Stomach (tissue), 8 donors: ENCODE measurements at regions not wholly inside any gene's neighbourhood (a gene's known extent, or its start where the extent isn't known, plus 50 kb on each side); places are given as distances from the start of the nearest gene placed in this dataset.

Experiments
- DNase-seq, 2 donors: peaks; one replicate each; pipeline versions ENCODE4 v3.0.0 to v3.0.0-alpha.2; 2013 to 2019
- H3K27ac ChIP-seq, 5 donors: fragments of 200-600 bp in 4 of 5; sonication (generic) in 4 of 5; one replicate each; pipeline ENCODE4 v1.5.1; 2013 to 2019; ENCODE audit warnings: mild to moderate bottlenecking in 1 of 5, moderate library complexity in 1 of 5
- H3K27me3 ChIP-seq, 3 donors: fragments of 200-600 bp; sonication (generic); one replicate each; pipeline ENCODE4 v1.5.1; 2017 to 2019; ENCODE audit warnings: mixed run types in 1 of 3
- H3K36me3 ChIP-seq, 4 donors: fragments of 200-600 bp; sonication (generic); 1 replicate in 3 of 4; 2 replicates in 1 of 4; pipeline ENCODE4 v1.5.1; 2016 to 2019
- H3K4me1 ChIP-seq, 4 donors: fragments of 200-600 bp; sonication (generic); one replicate each; pipeline ENCODE4 v1.5.1; 2016 to 2019
- H3K4me3 ChIP-seq, 4 donors: fragments of 200-600 bp; sonication (generic) in 3 of 4; one replicate each; pipeline ENCODE4 v1.5.1; 2016 to 2019; ENCODE audit warnings: mild to moderate bottlenecking in 1 of 4
- H3K9me3 ChIP-seq, 4 donors: fragments of 200-600 bp; sonication (generic); one replicate each; pipeline ENCODE4 v1.5.1; 2016 to 2019
- CTCF ChIP-seq, 7 experiments: fragments of 450-650 bp in 4 of 7; fragments of 200-600 bp in 3 of 7; sonication (generic) in 3 of 7; IDR thresholded peaks; one replicate each; pipeline ENCODE4 v1.5.1; 2016 to 2019; ENCODE audit warnings: antibody characterized with exemption in 7 of 7, control low read depth in 2 of 7, mild to moderate bottlenecking in 1 of 7
- EP300 ChIP-seq: sonication (generic); formaldehyde crosslinking; IDR thresholded peaks from one replicate; pipeline ENCODE4 v1.6.1; 2017; ENCODE audit warnings: antibody characterized with exemption
- POLR2A ChIP-seq, 4 donors: fragments of 450-650 bp; IDR thresholded peaks; one replicate each; pipeline ENCODE4 v1.6.1; 2016; ENCODE audit warnings: antibody characterized with exemption in 4 of 4, control low read depth in 2 of 4, mild to moderate bottlenecking in 1 of 4, moderate library complexity in 1 of 4
- POLR2AphosphoS5 ChIP-seq, 3 donors: sonication (generic); formaldehyde crosslinking; IDR thresholded peaks; one replicate each; pipeline ENCODE4 v1.6.1; 2016; ENCODE audit warnings: antibody characterized with exemption in 3 of 3
- WGBS, 5 donors: extraction: QIAGEN DNeasy Blood & Tissue Kit in 3 of 5; methylation state at CpG; one replicate each; pipeline versions ENCODE4 v1.1.5 to v1.1.7; 2013 to 2018; 5-methylcytosine and 5-hydroxymethylcytosine counted together
- intact Hi-C: fragments of 100-400 bp; cut with DNase I; formaldehyde crosslinking; loops from one replicate; pipeline ENCODE4 v1.15.1; 2023; ENCODE audit warnings: low total_unique reads
- donor health status: healthy with polysubstance abuse.
- donor health status: Bipolar disorder and iron deficiency.
- donor health status: healthy.

DNA sequence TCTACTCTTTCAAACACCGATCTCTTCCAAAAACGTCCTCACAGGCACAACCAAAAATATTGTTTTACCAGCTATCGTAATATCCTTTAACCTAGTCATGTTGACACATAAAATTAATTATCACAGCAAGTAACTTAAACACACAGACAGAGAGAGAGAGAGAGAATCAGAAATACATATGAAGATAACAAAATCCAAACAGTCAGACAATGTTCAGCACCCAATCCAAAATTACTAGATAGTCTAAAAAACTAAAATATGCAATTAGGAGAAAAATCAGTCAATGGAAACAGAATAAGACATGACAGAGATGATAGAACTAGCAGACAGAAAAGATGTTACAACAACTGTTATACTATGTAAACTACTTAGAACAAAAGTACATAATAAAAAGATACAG is 537.7 kb downstream of the LMO4 start:
- no peak for TF ChIP-seq EP300
- no peak for TF ChIP-seq POLR2A (IDR thresholded peaks at IDR 0.05)
- no peak for TF ChIP-seq POLR2AphosphoS5 (IDR thresholded peaks at IDR 0.05)
- TF ChIP-seq CTCF (IDR thresholded peaks at IDR 0.05) = no peak
- no peak for DNase-seq
- Histone ChIP-seq H3K27me3 (no peaks in the 10 kb centered on the region), H3K9me3 (peaks cover 0 to 3% (median 0%) of the 10 kb centered on the region in 4 donors), H3K36me3 (no peaks in the 10 kb centered on the region), H3K27ac (no peak overlapping the region), H3K4me1 (no peaks in the 10 kb centered on the region), H3K4me3 (no peak overlapping the region)
- intact Hi-C loops = no loop called here
- 89 to 94% (median 91%) methylated on average over 3 of the region's 3 CpGs for WGBS, 5 donors

- Histone ChIP-seq H3K9me3 (peaks cover 0 to 3% (median 0%) of the 10 kb centered on the region in 4 donors), H3K4me3 (no peak overlapping the region), H3K36me3 (no peaks in the 10 kb centered on the region), H3K27ac (no peak overlapping the region), H3K27me3 (no peaks in the 10 kb centered on the region), H3K4me1 (no peaks in the 10 kb centered on the region)
- WGBS, 5 donors = 38 to 70% (median 42%) methylated on average over 1 of the region's 1 CpG
- no peak for TF ChIP-seq POLR2AphosphoS5 (IDR thresholded peaks at IDR 0.05)
- no peak for TF ChIP-seq CTCF (IDR thresholded peaks at IDR 0.05)
- TF ChIP-seq POLR2A (IDR thresholded peaks at IDR 0.05) = no peak
- TF ChIP-seq EP300 = no peak
- intact Hi-C loops = no loop called here
- DNase-seq = no peak
Observed at GRCh38 chr1:87867626-87868025, 538.9 kb downstream of the LMO4 start.

DNA sequence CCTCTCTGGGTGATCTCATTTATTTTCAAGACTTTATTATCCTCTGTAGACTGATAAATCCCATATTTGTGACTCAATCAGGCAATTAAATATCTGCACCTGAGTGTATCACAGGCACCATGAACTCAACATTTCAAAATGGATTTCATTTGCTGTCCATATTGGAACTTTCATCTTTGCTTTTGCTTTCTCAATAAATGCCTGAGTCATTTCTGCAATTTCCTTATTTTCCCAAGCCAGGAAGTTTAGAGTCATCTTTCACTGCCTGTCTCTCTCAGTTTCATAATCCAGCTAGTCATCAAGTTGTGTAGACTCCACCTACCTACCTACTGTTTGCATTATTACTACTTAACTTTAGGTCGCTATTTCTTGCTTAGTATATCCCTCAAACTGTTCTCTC is 540.9 kb downstream of the LMO4 start:
- Histone ChIP-seq H3K27ac (peak overlapping the region in 2 of 5 donors; percentile 27 to 45), H3K36me3 (no peaks in the 10 kb centered on the region), H3K4me3 (no peak overlapping the region), H3K27me3 (no peaks in the 10 kb centered on the region), H3K9me3 (peaks cover 0 to 3% (median 0%) of the 10 kb centered on the region in 4 donors), H3K4me1 (no peaks in the 10 kb centered on the region)
- DNase-seq = peak in 1 of 2 donors; percentile 41
- 58 to 80% (median 69%) methylated on average over 1 of the region's 1 CpG for WGBS, 5 donors
- no peak for TF ChIP-seq CTCF (IDR thresholded peaks at IDR 0.05)
- no peak for TF ChIP-seq POLR2A (IDR thresholded peaks at IDR 0.05)
- TF ChIP-seq POLR2AphosphoS5 (IDR thresholded peaks at IDR 0.05) = no peak
- no peak for TF ChIP-seq EP300
- intact Hi-C loops = no loop called here

- H3K36me3 ChIP-seq = no peaks in the 10 kb centered on the region
- TF ChIP-seq POLR2A (IDR thresholded peaks at IDR 0.05) (no peak), POLR2AphosphoS5 (IDR thresholded peaks at IDR 0.05) (no peak), EP300 (no peak), CTCF (IDR thresholded peaks at IDR 0.05) (no peak)
- intact Hi-C loops = no loop called here
- H3K9me3 ChIP-seq = no peaks in the 10 kb centered on the region
- no peak overlapping the region for H3K27ac ChIP-seq
- H3K27me3 ChIP-seq = no peaks in the 10 kb centered on the region
- no peak for DNase-seq
- 74 to 92% (median 88%) methylated on average over 2 of the region's 2 CpGs for WGBS, 5 donors
- no peak overlapping the region for H3K4me3 ChIP-seq
- H3K4me1 ChIP-seq = no peaks in the 10 kb centered on the region
Observed at GRCh38 chr1:87872189-87872588, 543.5 kb downstream of the LMO4 start.
